NCI-H524 (cell line): ENCODE measurements at regions not wholly inside any gene's neighbourhood (a gene's known extent, or its start where the extent isn't known, plus 50 kb on each side); places are given as distances from the start of the nearest gene placed in this dataset.
A peak's percentile ranks its signal among the peaks of the same experiment; 100 is the strongest.
"Not testable (repeated sequence)": the region's sequence is repeated elsewhere in the genome, so short reads cannot be mapped to it uniquely, and the experiment has no call there.

ENCODE experiments used
- DNase-seq, 2 experiments: peaks; one replicate each; lab custom pipeline; 2025; lab: John Stamatoyannopoulos, UW

GRCh38 chr15:87477737-87478686, 778.5 kb downstream of the NTRK3 start:
- peak; percentile 12 to 62 for DNase-seq

GRCh38 chr15:87477026-87477425, 779.5 kb downstream of the NTRK3 start:
- no peak for DNase-seq

DNA sequence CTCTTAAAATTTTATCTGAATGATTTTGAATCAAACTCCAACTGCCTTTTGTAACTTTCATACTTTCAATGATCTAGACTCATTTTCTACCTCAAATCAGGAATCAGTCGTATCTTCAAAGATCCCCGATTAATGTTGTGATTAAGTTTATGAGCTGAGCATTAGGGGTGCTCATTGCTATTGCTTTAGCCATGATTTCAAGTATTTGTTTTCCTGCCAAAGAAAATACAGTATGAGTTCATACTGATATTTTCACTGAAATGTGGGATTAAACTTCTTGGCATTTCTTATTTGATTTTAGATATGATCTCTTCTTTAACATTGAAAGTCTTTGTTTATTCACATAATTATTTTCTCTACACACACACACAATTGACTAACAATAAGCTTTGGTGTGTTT, 785.6 kb downstream of the NTRK3 start:
- no peak for DNase-seq

GRCh38 chr15:87463956-87464355, 792.6 kb downstream of the NTRK3 start:
- DNase-seq = not testable (repeated sequence)

DNA sequence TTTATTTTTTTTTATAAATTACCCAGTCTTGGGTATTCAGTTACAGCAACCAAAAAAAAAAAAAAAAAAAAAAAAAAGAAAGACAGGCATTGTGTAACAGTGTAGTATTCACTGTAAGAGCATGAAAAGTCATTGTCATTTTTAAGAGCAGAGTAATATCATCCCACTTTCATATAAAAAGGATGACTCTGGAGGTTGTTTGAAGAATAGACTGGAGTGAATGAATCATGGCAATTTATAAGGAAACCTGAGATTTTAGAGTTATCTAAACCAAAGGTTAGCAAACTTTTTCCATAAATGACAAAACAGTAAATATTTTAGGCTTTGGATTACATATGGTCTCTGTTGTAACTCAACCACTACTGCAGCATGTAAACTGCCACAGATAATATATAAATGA, 794.9 kb downstream of the NTRK3 start:
- no peak for DNase-seq

GRCh38 chr15:87454860-87455259, 801.7 kb downstream of the NTRK3 start:
- no peak for DNase-seq

DNA sequence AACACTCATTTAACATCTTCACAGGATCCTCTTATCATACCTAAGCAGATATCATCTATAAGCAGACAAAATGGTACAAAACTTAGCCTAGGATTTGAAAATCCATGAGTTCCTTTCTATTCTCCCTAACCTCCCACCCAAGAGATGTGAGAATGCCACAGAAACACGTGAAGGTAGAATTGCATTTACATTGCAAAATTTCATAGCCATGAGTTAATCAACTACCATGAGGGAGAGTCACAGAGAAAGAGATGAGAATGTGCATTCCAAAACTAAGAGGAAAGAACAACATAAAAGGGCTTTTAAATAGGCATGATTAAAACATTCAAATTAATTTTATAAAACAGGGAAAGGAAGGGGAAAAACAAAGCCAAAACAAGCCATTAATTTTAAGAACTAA, 806.2 kb downstream of the NTRK3 start:
- DNase-seq = no peak

GRCh38 chr15:87439090-87439489, 817.4 kb downstream of the NTRK3 start:
- no peak for DNase-seq

DNA sequence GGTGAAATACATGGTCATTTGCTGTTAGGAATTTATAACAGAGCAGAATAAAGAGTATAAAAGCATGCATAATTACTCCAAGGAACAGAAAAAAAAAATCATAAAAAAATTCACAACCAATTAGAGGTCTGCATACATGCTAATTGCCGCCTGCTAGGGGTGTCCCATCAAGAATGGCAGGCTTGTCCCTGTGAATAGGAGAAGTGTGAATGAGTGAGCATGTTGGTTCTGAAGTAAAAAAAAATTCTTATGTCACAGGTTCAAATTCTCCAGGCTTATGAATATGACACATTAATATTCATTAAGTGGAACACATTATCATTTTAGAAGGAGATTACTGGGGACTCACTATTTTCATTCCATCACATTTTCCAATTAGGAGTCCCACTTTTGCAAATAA, 822.7 kb downstream of the NTRK3 start:
- no peak for DNase-seq

DNA sequence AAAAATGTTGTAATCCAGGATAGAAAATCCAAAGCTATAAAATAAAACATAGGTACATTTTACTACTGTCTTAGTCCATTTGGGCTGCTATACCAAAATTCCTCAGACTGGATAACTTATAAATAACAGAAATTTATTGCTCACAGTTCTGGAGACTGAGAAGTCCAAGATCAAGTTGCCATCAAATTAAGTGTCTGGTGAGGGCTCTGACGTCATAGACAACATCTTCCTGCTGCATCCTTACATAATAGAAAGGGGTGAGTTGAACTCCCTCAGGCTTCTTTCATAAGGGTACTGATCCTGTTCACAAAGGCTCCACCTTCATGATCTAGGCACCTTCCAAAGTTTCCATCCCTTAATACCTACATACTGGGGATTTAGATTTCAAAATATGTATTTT, 826.8 kb downstream of the NTRK3 start:
- no peak for DNase-seq

DNA sequence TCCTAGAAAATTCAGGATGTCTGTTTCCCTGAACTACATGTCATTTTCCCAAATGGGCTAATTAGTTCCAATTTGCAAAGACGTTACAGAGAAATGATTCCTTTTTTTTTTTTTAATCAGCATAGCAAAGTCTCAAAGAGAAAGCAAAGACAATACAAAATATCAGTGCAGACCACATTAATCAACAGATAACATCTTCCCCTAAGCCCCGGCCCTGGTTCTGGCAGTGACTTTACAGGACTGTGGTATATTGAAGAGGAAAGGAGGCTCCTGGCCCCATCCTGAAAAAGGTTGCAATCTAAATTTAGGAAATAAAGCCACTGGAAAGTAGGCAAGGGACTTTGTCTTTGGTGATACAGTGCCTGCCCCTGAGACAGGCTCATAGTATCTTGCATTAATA, 836.5 kb downstream of the NTRK3 start:
- no peak for DNase-seq

GRCh38 chr15:87419344-87419743, 837.2 kb downstream of the NTRK3 start:
- DNase-seq = no peak

DNA sequence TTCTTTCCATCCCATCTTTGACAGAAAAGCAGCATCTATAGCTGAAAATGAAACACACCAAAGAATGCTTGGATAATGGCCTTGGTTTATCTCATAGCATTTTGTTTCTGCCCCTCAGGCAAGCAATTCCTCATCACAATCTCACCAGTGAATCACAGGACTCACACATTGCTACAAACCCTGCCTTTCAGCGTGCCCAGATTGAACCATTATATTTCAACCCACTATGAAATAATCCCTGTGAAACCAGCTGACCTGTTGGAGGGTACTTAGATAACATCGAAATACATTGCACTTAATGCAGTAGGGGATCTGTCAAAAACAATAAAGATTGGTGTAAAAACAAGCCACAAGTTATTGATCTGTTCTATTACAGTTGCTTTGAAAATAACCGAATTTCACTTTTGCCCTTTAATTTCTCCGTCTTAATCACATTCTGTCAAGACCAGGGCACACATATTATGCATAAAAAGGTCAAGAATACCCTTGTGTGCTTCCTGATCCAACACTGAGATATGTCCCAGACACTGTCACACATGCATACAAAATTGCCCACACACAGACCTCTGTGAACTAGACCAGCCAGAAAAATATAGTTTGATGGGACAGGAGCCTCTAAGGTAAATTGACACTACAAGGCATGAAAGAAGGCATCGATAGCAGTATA, 839.8 kb downstream of the NTRK3 start:
- no peak for DNase-seq

DNA sequence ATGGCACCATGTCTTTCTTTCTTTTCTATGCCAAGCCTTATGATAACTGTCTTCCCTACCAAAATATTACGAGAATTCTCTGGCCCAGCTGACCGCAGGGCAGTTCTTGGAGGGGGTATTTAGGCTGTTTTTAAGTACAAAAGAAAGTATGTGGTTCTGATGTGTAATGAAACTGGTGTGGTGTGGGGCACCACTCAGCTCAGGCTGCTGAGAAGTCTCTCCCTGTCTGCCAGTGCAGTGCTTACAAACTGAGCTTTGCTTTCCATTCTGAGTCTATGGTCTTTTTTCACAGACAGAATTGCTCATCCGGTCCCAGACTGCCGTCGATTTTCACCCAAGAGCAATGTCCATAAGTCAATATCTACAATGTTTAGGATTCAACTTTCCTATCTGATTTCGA, 847.6 kb downstream of the NTRK3 start:
- DNase-seq = no peak

- no peak for DNase-seq
Observed at GRCh38 chr15:87403973-87404372, 852.6 kb downstream of the NTRK3 start.

GRCh38 chr15:87401973-87402372, 854.6 kb downstream of the NTRK3 start:
- DNase-seq = no peak

DNA sequence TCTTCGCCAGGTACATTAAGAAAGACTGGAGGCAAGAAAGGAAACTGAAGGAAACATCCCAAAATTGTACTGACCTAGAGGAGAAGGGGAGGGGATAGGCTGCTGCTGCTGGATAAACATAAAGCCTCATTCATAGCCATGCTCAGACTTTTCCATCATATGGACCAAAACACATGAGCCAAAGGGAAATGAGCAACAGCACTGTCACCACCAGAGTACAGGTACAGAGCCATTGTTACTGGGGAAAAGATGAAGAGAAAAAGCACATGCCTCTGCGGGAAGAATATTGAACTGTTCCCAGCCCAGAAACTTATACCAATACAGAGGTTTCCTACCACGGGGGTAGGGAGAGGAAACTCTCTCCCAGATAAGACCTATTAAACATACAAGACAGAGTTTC, 861.9 kb downstream of the NTRK3 start:
- DNase-seq = no peak

GRCh38 chr15:87387766-87388165, 868.8 kb downstream of the NTRK3 start:
- no peak for DNase-seq

- DNase-seq = no peak
Observed at GRCh38 chr15:87374339-87374738, 882.2 kb downstream of the NTRK3 start.

GRCh38 chr15:87369269-87369668, 887.3 kb downstream of the NTRK3 start:
- DNase-seq = no peak

DNA sequence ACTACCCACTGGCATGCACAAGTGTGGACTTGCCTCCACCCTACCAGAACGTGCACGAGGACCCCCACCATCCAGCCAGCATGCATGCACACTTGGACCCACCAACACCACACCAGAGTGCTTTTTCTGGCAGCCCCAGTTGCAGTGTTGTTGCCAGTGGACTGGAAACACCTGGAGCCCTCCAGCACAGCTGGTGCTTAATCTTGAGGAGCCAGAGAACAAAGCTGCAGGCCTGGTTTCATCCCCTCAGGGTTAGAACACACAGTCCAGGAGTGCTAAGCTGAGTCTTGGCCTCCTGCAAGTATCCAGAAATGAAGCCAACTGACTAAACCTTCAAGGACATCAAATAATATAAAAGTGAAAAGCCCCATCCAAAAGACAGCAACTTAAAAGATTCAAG, 888.0 kb downstream of the NTRK3 start:
- DNase-seq = no peak

- no peak for DNase-seq
Observed at GRCh38 chr15:87365186-87365585, 891.4 kb downstream of the NTRK3 start.

- no peak for DNase-seq
Observed at GRCh38 chr15:87362531-87362930, 894.0 kb downstream of the NTRK3 start.
